ENCODE measurements at regions not wholly inside any gene's neighbourhood (a gene's known extent, or its start where the extent isn't known, plus 50 kb on each side); places are given as distances from the start of the nearest gene placed in this dataset.

DNA sequence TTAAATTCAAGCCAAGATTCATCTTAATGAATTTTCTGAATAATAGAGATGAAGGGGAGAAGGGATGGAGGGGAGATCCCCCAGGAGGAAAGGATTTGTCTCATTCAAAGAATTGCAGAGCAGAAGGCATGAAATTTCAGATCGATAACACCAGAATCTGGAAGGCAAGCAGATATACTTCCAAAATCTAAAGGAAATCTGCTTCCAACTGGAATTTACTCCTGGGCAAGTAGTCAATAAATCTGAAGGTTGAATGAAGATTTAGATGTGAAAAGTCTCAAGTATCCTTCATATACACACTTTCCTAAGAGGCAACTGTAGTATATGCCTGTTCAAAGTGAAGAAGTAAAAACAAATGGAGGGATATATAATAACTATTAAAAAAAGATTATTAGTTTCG lies 1190.8 kb upstream of the CELF4 start:
- TF ChIP-seq SP1 (IDR thresholded peaks at IDR 0.05) (no peak), FOXA1 (IDR thresholded peaks at IDR 0.05) (no peak), ELF4 (IDR thresholded peaks at IDR 0.05) (no peak), FOXK2 (IDR thresholded peaks at IDR 0.05) (no peak)

All from HEK293T (cell line).